ENCODE measurements at regions not wholly inside any gene's neighbourhood (a gene's known extent, or its start where the extent isn't known, plus 50 kb on each side); places are given as distances from the start of the nearest gene placed in this dataset.
A peak's percentile ranks its signal among the peaks of the same experiment; 100 is the strongest.

DNA sequence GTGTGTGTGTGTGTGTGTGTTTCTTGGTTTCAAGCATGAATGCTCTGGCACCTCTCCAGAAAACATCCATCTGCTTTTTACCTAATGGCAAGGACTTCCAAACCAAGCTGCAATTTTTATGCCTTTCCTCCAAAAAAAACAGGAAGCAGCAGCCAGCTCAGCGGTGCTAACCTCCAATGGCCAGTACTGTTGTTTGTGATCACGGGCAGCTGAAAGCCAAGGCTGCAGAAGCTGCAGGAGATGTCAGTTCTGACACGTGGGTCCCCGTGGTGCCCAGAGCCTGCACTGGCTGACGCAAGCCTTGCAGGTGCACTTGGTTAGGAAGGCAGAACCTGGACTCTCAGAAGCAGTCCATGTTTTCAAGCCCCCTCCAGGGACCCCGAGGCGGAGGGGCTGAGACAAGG lies 313.6 kb upstream of the DDX53 start:
- no peak overlapping the region for H3K4me3 Mint-ChIP-seq
- H3K4me1 Mint-ChIP-seq = no peaks in the 10 kb centered on the region
- H3K27me3 Mint-ChIP-seq = no peaks in the 10 kb centered on the region
- intact Hi-C loops (cut with micrococcal nuclease) = no loop called here
- H3K27ac Mint-ChIP-seq = no peak overlapping the region
- no peaks in the 10 kb centered on the region for H3K9me3 Mint-ChIP-seq
- DNase-seq = no peak
- no peaks in the 10 kb centered on the region for H3K36me3 Mint-ChIP-seq (ENCODE audit: low read depth)

- DNase-seq = no peak
- H3K27me3 Mint-ChIP-seq = no peaks in the 10 kb centered on the region
- intact Hi-C loops (cut with micrococcal nuclease) = no loop called here
- H3K4me1 Mint-ChIP-seq = no peaks in the 10 kb centered on the region
- no peaks in the 10 kb centered on the region for H3K36me3 Mint-ChIP-seq (ENCODE audit: low read depth)
- H3K9me3 Mint-ChIP-seq = no peaks in the 10 kb centered on the region
- no peak overlapping the region for H3K27ac Mint-ChIP-seq
- H3K4me3 Mint-ChIP-seq = no peak overlapping the region
Measured at GRCh38 chrX:22689290-22689689, 310.5 kb upstream of the DDX53 start.

- H3K36me3 Mint-ChIP-seq (ENCODE audit: low read depth) = no peaks in the 10 kb centered on the region
- no peaks in the 10 kb centered on the region for H3K4me1 Mint-ChIP-seq
- intact Hi-C loops (cut with micrococcal nuclease) = no loop called here
- H3K27me3 Mint-ChIP-seq = no peaks in the 10 kb centered on the region
- DNase-seq = no peak
- no peaks in the 10 kb centered on the region for H3K9me3 Mint-ChIP-seq
- no peak overlapping the region for H3K4me3 Mint-ChIP-seq
- H3K27ac Mint-ChIP-seq = no peak overlapping the region
Measured at GRCh38 chrX:22690116-22690515, 309.6 kb upstream of the DDX53 start.

- no peak for DNase-seq
- Mint-ChIP-seq H3K4me1 (no peaks in the 10 kb centered on the region), H3K36me3 (ENCODE audit: low read depth) (no peaks in the 10 kb centered on the region), H3K4me3 (no peak overlapping the region), H3K27ac (no peak overlapping the region), H3K27me3 (no peaks in the 10 kb centered on the region), H3K9me3 (no peaks in the 10 kb centered on the region)
- intact Hi-C loops (cut with micrococcal nuclease) = no loop called here
Measured at GRCh38 chrX:22691966-22692565, 307.7 kb upstream of the DDX53 start.

DNA sequence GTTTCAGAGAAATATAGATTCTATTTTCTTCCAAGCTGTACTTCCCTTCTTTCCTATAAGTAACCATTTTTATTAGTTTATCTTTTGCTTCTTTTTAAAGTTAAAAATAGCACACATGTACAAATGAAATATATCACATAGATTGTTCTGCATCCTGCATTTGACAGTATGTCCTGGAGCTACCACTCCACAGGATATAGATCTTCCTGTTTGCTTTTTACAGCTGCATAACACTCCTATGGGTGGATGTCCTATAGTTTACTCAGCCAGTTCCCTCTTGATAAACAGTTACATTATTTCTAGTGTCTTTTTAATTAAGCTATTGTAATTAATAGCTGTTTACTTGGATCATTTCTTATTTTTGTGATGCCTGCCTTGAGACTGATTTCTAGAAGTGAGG lies 301.6 kb upstream of the DDX53 start:
- no peak for DNase-seq
- Mint-ChIP-seq H3K9me3 (no peaks in the 10 kb centered on the region), H3K4me3 (no peak overlapping the region), H3K27me3 (no peaks in the 10 kb centered on the region), H3K36me3 (ENCODE audit: low read depth) (no peaks in the 10 kb centered on the region), H3K4me1 (no peaks in the 10 kb centered on the region), H3K27ac (no peak overlapping the region)
- intact Hi-C loops (cut with micrococcal nuclease) = no loop called here

DNA sequence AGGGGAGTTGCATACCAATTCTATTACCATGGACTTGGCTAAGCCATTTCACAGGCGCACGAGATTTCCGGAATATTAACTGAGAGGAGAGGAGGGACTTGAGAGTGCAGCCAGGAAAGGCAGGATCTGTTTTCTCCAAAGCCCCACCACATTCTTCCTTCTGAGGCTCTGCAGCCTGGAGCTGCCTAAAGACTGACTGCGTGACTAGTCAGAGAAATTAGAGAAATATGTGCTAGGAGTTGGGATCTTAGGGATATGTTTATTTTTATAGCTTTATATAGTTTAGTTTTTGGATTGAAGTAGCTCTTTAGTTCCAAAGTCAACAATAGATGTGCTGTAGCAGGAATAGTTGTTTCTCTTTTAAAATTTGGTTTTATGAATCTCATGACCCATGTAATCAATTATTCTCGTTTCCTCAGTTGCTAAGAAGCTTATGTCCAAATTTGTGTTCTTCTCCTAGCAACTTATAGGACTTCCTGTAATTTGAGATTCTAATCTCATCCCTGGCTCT lies 300.1 kb upstream of the DDX53 start:
- no peak overlapping the region for H3K27ac Mint-ChIP-seq
- no peaks in the 10 kb centered on the region for H3K9me3 Mint-ChIP-seq
- no peaks in the 10 kb centered on the region for H3K27me3 Mint-ChIP-seq
- H3K36me3 Mint-ChIP-seq (ENCODE audit: low read depth) = no peaks in the 10 kb centered on the region
- H3K4me1 Mint-ChIP-seq = no peaks in the 10 kb centered on the region
- H3K4me3 Mint-ChIP-seq = no peak overlapping the region
- intact Hi-C loops (cut with micrococcal nuclease) = no loop called here
- no peak for DNase-seq

- intact Hi-C loops (cut with micrococcal nuclease) = no loop called here
- no peaks in the 10 kb centered on the region for H3K27me3 Mint-ChIP-seq
Measured at GRCh38 chrX:22712942-22713341, 286.8 kb upstream of the DDX53 start.

DNA sequence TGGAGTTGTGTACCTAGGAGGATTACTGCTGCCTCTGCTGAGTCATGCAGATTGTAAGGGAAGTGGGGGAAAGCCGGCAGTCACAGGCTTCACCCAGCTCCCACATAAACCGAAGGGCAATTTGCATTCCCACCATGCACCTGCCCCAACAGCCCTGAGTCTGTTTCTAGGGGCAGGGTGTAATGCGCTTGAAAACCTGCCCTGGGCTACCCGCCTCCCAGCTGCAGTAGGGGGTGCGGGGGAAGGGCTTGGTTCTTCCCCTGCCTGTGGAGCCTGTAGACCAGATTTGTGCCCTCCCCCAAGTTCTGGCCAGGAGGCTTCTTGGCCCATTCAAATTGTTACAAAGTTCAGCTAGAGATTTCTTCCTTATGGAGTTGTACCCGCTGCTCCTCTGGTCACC lies 269.2 kb upstream of the DDX53 start:
- H3K9me3 Mint-ChIP-seq = no peaks in the 10 kb centered on the region

More at GRCh38 chrX:22712942-22713341, 286.8 kb upstream of the DDX53 start:
- no peak for DNase-seq
- Mint-ChIP-seq H3K4me1 (no peaks in the 10 kb centered on the region), H3K4me3 (no peak overlapping the region), H3K9me3 (no peaks in the 10 kb centered on the region), H3K36me3 (ENCODE audit: low read depth) (no peaks in the 10 kb centered on the region), H3K27ac (no peak overlapping the region)

GRCh38 chrX:22737541-22737940 lies 262.2 kb upstream of the DDX53 start:
- DNase-seq = no peak
- intact Hi-C loops (cut with micrococcal nuclease) = no loop called here
- H3K27me3 Mint-ChIP-seq = no peaks in the 10 kb centered on the region
- H3K4me1 Mint-ChIP-seq = no peaks in the 10 kb centered on the region
- H3K36me3 Mint-ChIP-seq (ENCODE audit: low read depth) = no peaks in the 10 kb centered on the region
- no peaks in the 10 kb centered on the region for H3K9me3 Mint-ChIP-seq
- no peak overlapping the region for H3K4me3 Mint-ChIP-seq
- H3K27ac Mint-ChIP-seq = no peak overlapping the region

More for the DNA sequence above, 269.2 kb upstream of the DDX53 start:
- no peak for DNase-seq
- Mint-ChIP-seq H3K27ac (no peak overlapping the region), H3K4me3 (no peak overlapping the region), H3K4me1 (no peaks in the 10 kb centered on the region), H3K36me3 (ENCODE audit: low read depth) (no peaks in the 10 kb centered on the region), H3K27me3 (no peaks in the 10 kb centered on the region)
- intact Hi-C loops (cut with micrococcal nuclease) = no loop called here

GRCh38 chrX:22739276-22739675 lies 260.5 kb upstream of the DDX53 start:
- Mint-ChIP-seq H3K4me3 (no peak overlapping the region), H3K36me3 (ENCODE audit: low read depth) (no peaks in the 10 kb centered on the region), H3K9me3 (no peaks in the 10 kb centered on the region), H3K4me1 (no peaks in the 10 kb centered on the region), H3K27me3 (no peaks in the 10 kb centered on the region), H3K27ac (no peak overlapping the region)
- intact Hi-C loops (cut with micrococcal nuclease) = no loop called here
- DNase-seq = no peak

DNA sequence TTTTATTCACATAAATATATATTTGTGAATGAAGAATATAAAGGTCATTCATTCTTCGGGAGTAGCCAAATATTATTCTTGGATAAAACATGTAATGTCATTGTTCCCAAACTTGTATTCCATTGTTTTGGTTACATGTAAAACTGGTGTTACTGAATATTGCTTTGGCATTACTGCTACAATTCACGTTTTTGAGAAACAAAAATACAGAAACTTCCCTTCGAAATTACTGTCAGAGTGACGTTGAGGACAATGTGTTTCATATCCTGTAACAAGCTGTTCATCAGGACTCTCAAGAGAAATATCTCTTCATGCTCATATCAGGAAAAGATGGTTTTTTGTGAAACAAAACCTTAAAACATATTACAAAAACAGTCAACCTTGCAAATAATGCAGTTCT lies 258.9 kb upstream of the DDX53 start:
- intact Hi-C loops (cut with micrococcal nuclease) = no loop called here
- DNase-seq = no peak
- H3K36me3 Mint-ChIP-seq (ENCODE audit: low read depth) = no peaks in the 10 kb centered on the region
- no peaks in the 10 kb centered on the region for H3K4me1 Mint-ChIP-seq
- no peaks in the 10 kb centered on the region for H3K27me3 Mint-ChIP-seq
- H3K9me3 Mint-ChIP-seq = no peaks in the 10 kb centered on the region
- H3K4me3 Mint-ChIP-seq = no peak overlapping the region
- no peak overlapping the region for H3K27ac Mint-ChIP-seq

DNA sequence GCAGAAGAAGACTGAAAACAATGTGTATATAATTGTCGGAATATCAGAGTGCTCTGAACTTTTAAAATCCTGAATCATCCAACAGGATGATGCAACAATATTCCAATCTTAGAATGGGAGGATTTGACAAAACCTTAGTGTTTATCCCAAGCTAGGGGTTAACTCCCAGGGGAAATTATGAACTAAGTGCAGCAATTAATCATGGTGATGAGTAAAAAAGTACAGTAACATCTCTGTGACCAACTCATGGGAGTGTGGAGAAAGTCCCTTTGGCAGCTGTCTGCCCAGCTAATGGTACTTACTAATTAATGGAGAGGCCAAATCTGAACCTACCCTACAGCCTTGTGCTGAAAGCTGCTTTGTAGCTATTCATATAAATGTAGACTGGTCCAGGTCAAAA lies 257.6 kb upstream of the DDX53 start:
- no peak overlapping the region for H3K27ac Mint-ChIP-seq
- intact Hi-C loops (cut with micrococcal nuclease) = no loop called here
- DNase-seq = no peak
- H3K4me1 Mint-ChIP-seq = no peaks in the 10 kb centered on the region
- H3K4me3 Mint-ChIP-seq = no peak overlapping the region
- no peaks in the 10 kb centered on the region for H3K9me3 Mint-ChIP-seq
- no peaks in the 10 kb centered on the region for H3K27me3 Mint-ChIP-seq
- no peaks in the 10 kb centered on the region for H3K36me3 Mint-ChIP-seq (ENCODE audit: low read depth)

- Mint-ChIP-seq H3K4me3 (no peak overlapping the region), H3K4me1 (no peaks in the 10 kb centered on the region), H3K27ac (no peak overlapping the region), H3K27me3 (no peaks in the 10 kb centered on the region), H3K9me3 (no peaks in the 10 kb centered on the region), H3K36me3 (ENCODE audit: low read depth) (no peaks in the 10 kb centered on the region)
- DNase-seq = no peak
- intact Hi-C loops (cut with micrococcal nuclease) = no loop called here
Measured at GRCh38 chrX:22746081-22746480, 253.7 kb upstream of the DDX53 start.

- Mint-ChIP-seq H3K27ac (no peak overlapping the region), H3K36me3 (ENCODE audit: low read depth) (no peaks in the 10 kb centered on the region), H3K4me1 (no peaks in the 10 kb centered on the region), H3K4me3 (no peak overlapping the region), H3K9me3 (no peaks in the 10 kb centered on the region), H3K27me3 (no peaks in the 10 kb centered on the region)
- peak; percentile 75 for DNase-seq
- intact Hi-C loops (cut with micrococcal nuclease) = loop anchor here (1.0 kb wide), 1 partner anchor 763 kb away; no protein-coding TSS in a partner anchor
Measured at GRCh38 chrX:22748093-22748999, 251.4 kb upstream of the DDX53 start.
